ENCODE measurements at regions not wholly inside any gene's neighbourhood (a gene's known extent, or its start where the extent isn't known, plus 50 kb on each side); places are given as distances from the start of the nearest gene placed in this dataset.
A peak's percentile ranks its signal among the peaks of the same experiment; 100 is the strongest.
"Not testable (repeated sequence)": the region's sequence is repeated elsewhere in the genome, so short reads cannot be mapped to it uniquely, and the experiment has no call there.

DNA sequence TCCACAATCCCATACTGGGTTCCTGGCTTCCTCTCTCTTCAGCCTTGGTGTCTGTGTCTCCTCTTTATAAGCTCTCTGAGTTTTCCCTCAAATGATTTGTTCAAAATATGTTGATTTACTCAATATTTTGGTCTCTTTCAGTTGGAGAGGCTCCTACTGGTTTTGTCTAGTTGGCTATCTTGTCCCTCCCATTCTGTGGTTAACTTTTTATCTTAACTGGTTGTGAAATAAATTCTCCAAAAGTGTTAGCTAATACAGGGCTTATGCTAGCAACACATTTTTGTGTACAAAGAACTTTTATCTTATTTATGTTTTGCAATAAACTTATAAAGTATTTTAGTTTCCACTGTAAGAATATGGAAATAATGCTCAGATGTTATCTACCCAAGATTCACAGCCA lies 200.9 kb downstream of the AASDHPPT start:
- no peak for DNase-seq (ENCODE audit: low spot score)

- no peak for DNase-seq (ENCODE audit: low spot score)
Observed at GRCh38 chr11:106280036-106280435, 202.6 kb downstream of the AASDHPPT start.

DNA sequence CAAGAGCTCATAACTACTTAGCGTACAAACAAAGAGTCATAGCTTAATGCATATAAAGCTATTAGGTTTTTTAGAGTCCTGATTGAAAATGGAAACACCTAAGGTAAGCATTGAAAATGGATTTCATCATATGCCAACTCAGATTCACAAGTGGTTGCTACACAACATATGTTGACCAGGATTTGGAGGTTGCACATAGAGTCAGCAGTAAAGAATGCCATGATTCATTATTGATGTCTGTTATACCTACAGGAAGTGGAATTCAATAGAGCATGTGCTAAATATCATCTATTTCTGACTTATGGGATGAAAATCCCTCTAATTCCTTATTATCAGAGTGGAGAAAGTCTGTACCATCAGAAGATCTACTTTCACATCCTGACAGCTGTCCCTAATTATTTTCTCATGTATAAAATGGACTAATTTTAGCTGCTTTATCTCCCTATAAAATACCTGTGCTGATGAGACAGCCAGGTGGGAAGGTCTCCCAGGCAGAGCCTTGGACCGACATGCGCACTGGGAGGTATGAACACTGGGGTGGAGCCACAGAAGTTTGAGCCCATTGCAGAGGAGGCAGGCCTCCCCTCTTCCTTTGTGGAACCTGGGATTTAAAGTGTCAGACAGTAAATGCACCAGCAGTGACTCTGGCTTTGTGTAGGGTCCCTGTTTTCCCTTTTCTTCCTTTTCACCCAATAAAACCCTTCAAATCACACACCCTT lies 204.2 kb downstream of the AASDHPPT start:
- DNase-seq (ENCODE audit: low spot score) = peak; percentile 84

DNA sequence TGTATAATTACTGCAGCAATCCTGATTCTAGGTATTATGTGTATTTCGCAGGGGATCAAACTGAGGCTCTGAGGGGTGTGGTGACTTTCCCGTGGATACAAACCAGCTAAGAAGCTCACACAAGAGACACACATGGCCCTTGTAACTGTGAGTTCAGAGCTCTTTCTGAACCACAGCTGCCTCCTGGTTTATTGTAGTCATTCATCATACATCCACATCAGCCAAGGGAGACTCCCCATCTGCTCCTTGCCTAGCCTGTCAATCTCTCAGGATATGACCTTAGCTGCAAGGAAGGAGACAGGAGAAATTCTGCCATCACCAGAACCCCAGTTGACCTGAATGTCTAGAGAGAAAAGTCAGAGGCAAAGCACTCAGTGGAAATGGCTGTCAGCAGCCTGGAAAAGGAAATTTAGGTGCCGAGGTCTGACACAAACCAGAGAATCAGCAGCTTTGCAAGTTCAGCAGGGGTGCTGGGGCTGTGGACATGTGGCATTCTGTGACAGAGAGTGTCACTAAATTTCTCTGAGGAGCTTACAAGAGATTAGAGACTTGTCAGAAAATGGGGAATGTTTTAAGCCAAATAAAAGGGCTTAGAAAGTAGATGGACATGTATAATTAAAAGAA lies 209.5 kb downstream of the AASDHPPT start:
- no peak for DNase-seq (ENCODE audit: low spot score)

- no peak for DNase-seq (ENCODE audit: low spot score)
Observed at GRCh38 chr11:106288057-106288456, 210.6 kb downstream of the AASDHPPT start.

GRCh38 chr11:106288822-106289387 lies 211.4 kb downstream of the AASDHPPT start:
- DNase-seq (ENCODE audit: low spot score) = no peak

- no peak for DNase-seq (ENCODE audit: low spot score)
Observed at GRCh38 chr11:106292526-106292925, 215.1 kb downstream of the AASDHPPT start.

GRCh38 chr11:106295974-106296373 lies 218.5 kb downstream of the AASDHPPT start:
- no peak for DNase-seq (ENCODE audit: low spot score)

DNA sequence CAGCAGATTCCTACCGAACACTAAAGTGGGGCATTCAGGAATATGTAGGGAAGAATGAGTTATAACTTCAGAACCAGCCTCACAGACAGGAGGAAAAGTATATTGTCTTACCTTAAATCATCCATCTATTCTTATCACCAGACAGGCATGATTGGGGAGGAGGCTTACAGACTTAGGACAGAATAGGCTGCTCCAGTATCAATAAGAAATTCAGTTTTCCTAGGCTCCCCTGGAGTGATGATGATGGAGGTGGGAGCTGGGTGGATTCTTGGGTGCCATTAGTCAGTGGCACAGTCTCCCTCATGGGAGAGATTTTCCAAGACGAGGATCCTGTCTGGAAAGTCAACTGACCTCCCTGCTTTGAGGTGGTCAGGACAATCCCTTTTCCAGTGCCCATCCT lies 225.0 kb downstream of the AASDHPPT start:
- DNase-seq (ENCODE audit: low spot score) = no peak

GRCh38 chr11:106304274-106304673 lies 226.8 kb downstream of the AASDHPPT start:
- DNase-seq (ENCODE audit: low spot score) = no peak

DNA sequence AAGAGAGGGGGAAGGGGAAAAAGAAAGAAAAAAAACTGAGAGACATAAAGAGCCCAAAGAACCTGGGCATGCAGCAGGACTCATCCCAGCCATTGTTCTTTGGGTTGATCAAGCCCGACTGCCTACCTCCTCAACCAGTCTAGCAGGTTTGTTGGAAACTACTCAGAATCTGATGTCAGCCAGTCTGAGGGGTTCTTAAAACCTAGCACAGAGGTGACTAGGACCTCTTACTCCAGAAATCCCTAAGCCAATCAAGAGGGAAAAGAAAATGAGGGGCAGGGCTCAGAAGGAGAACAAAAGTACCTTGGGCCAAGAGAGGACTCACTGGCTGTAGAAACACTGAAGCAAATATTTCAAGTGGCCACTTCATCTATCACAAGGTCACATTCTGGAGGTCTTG lies 228.0 kb downstream of the AASDHPPT start:
- no peak for DNase-seq (ENCODE audit: low spot score)

GRCh38 chr11:106306942-106307341 lies 229.5 kb downstream of the AASDHPPT start:
- no peak for DNase-seq (ENCODE audit: low spot score)

DNA sequence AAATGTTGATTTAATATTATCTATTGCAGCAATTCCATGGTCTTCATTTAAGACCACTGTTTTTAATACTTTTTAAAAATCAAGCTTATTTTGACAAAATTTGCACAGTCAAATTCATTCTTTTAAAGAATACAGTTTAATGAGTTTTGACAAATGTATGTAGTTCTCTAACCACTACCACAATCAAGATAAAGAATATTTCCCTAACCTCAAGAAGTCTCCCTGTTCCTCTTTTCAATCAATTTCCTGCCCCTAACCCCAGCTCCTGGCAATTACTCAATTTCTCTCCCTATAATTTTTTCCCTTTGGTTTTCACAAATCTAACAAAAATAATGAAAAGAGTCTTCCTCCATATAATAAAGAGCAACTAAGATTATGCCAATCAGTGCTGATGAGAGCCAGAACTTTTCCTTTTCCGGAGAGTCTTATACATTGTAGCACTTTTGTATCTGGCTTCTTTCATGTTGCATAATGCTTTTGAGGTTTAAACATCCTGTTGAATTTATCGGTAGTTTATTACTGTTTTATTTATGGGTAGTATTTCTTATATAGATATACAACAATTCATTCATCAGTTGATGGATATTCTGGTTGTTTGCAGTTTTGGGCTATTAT lies 231.7 kb downstream of the AASDHPPT start:
- no peak for DNase-seq (ENCODE audit: low spot score)

- no peak for DNase-seq (ENCODE audit: low spot score)
Observed at GRCh38 chr11:106311531-106312230, 234.2 kb downstream of the AASDHPPT start.

DNA sequence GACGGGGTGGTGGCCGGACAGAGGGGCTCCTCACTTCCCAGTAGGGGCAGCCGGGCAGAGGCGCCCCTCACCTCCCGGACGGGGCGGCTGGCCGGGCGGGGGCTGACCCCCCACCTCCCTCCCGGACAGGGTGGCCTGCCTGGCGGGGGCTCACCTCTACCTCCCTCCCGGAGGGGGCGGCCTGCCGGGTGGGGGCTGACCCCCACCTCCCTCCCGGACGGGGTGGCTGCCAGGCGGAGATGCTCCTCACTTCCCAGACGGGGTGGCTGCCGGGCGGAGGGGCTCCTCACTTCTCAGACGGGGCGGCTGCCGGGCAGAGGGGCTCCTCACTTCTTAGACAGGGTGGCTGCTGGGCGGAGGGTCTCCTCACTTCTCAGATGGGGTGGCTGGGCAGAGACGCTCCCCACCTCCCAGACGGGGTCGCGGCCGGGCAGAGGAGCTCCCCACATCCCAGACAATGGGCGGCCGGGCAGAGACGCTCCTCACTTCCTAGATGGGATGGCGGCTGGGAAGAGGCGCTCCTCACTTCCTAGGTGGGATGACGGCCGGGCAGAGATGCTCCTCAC lies 239.8 kb downstream of the AASDHPPT start:
- DNase-seq (ENCODE audit: low spot score) = not testable (repeated sequence)

- DNase-seq (ENCODE audit: low spot score) = no peak
Observed at GRCh38 chr11:106321601-106322000, 244.1 kb downstream of the AASDHPPT start.

- DNase-seq (ENCODE audit: low spot score) = no peak
Observed at GRCh38 chr11:106322106-106322505, 244.6 kb downstream of the AASDHPPT start.

- DNase-seq (ENCODE audit: low spot score) = no peak
Observed at GRCh38 chr11:106326087-106326486, 248.6 kb downstream of the AASDHPPT start.

- no peak for DNase-seq (ENCODE audit: low spot score)
Observed at GRCh38 chr11:106327134-106327533, 249.7 kb downstream of the AASDHPPT start.

GRCh38 chr11:106327637-106328036 lies 250.2 kb downstream of the AASDHPPT start:
- DNase-seq (ENCODE audit: low spot score) = no peak

DNA sequence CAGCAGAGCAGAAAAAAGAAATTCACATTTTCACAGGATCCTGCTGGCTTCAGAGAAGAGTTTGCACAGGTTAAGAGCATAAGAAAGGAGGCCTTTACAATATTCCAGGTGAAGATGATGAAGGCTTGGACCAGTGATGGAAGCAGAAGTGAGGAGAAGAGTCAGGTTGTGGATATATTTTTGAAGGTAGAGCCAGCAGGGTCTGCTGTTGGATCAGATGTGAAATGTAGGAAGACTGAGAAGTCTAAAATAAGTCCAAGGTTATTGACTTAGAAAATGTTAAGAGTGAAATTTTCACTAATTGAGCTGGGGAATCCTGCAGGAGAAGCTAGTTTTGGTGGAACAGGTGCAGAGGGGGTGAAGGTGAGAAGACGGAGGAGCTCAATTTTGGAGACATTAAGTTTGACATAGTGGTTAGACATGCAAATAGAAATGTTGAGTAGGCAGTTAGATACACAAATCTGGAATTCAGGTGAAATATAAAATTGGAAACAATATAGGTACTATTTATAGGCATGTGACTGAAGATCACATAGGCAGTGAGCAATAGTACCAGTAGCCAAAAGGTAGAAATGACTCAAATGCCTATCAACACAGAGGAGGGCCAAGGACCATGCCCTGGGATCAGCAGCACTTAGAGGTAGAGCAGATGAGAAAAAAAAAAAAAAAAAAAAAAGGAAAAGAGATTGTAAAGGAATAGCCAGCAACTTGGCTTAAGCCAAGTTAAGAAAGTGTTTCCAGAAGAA lies 252.0 kb downstream of the AASDHPPT start:
- no peak for DNase-seq (ENCODE audit: low spot score)
